Mucosa of rectum (tissue), 2 donors: ENCODE measurements at regions not wholly inside any gene's neighbourhood (a gene's known extent, or its start where the extent isn't known, plus 50 kb on each side); places are given as distances from the start of the nearest gene placed in this dataset.

Experiments
- H3K27ac ChIP-seq, 2 donors: one replicate each; pipeline ENCODE4 v1.7.0; 2013; ENCODE audit warnings: inconsistent platforms in 2 of 2, low read depth in 2 of 2, low read length in 2 of 2
- H3K27me3 ChIP-seq, 2 donors: one replicate each; pipeline ENCODE4 v1.7.0; 2013; ENCODE audit warnings: low read length in 2 of 2; ENCODE audit not compliant: control insufficient read depth in 2 of 2, insufficient read depth in 2 of 2
- H3K36me3 ChIP-seq, 2 donors: one replicate each; pipeline ENCODE4 v1.7.0; 2013; ENCODE audit warnings: low read length in 2 of 2; ENCODE audit not compliant: control insufficient read depth in 2 of 2, insufficient read depth in 2 of 2
- H3K4me1 ChIP-seq, 2 donors: one replicate each; pipeline ENCODE4 v1.7.0; 2013; ENCODE audit warnings: low read length in 2 of 2, mild to moderate bottlenecking in 1 of 2; ENCODE audit not compliant: control insufficient read depth in 2 of 2, insufficient read depth in 2 of 2
- H3K4me3 ChIP-seq, 2 donors: one replicate each; pipeline ENCODE4 v1.7.0; 2013; ENCODE audit warnings: low read length in 2 of 2
- H3K9ac ChIP-seq, 2 donors: one replicate each; pipeline ENCODE4 v1.7.0; 2013; ENCODE audit warnings: low read length in 2 of 2, low read depth in 1 of 2, mild to moderate bottlenecking in 1 of 2
- H3K9me3 ChIP-seq, 2 donors: one replicate each; pipeline ENCODE4 v1.7.0; 2013; ENCODE audit warnings: low read length in 2 of 2; ENCODE audit not compliant: control insufficient read depth in 2 of 2
- donor health status: healthy.
- donor health status: Normal muscosa, but diverticular disease.

DNA sequence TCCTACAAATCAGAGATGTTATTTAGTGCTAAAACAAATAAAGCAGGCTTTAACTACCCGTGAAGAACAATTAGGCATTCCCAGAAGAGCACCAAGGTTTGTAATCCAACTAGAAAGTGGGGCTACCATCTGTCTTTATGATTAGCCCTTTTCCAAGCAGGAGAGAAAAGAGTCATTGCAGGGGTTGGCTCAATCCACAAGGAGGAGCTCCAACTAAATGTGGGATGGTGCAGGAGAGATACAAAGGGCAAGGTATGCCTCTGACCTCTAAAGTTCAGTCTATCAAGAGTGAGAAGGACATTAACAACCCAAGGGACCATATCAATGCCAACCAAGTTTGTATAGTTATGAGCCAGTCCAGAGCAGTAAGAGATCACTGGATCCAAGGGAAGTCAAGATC lies 382.7 kb upstream of the DUSP10 start:
- Histone ChIP-seq H3K27ac (no peak overlapping the region), H3K4me1 (no peaks in the 10 kb centered on the region), H3K27me3 (no peaks in the 10 kb centered on the region), H3K4me3 (no peak overlapping the region), H3K9me3 (no peaks in the 10 kb centered on the region), H3K9ac (no peak overlapping the region), H3K36me3 (no peaks in the 10 kb centered on the region)

DNA sequence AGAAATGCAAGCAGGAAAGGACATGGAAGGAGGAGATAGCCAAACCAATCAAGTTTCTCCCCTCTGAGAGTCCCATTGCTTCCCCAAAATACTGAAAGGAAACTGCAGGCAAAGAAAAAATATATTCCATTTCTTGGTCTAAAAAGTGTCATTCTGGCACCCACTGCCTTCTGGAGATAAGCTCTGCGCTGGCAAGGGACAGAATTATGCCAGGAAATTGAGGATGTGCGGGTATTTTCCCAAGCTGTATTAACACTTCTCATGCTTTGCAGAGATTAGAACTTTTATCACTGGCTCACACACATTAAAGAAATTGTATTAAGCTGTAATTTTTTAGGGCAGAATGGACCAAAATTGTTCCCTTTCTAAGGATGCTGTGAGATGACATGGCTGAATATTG lies 381.2 kb upstream of the DUSP10 start:
- no peak overlapping the region for H3K9ac ChIP-seq
- H3K27me3 ChIP-seq, result no peaks in the 10 kb centered on the region
- no peaks in the 10 kb centered on the region for H3K9me3 ChIP-seq
- H3K4me1 ChIP-seq, result no peaks in the 10 kb centered on the region
- no peaks in the 10 kb centered on the region for H3K36me3 ChIP-seq
- no peak overlapping the region for H3K4me3 ChIP-seq
- no peak overlapping the region for H3K27ac ChIP-seq

DNA sequence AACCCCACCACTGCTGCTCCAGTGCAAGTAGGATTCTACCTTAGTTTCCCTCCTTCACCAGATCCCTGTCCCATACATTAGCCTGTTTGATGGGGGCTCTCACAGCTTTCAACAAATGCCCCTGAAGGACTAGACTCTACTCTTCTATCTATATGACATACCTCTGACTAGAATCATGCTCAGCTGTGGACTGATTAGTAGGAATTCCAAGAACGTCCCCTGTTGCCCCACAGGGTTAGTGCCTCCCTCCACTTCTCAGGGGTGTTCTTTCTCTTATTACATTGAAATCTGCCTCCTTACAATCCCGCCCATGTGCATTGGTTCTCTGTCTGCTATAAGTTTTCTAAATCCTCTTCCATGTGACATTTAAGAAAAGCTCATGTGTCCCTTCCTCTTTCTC lies 375.9 kb upstream of the DUSP10 start:
- Histone ChIP-seq H3K36me3 (no peaks in the 10 kb centered on the region), H3K9ac (no peak overlapping the region), H3K4me1 (no peaks in the 10 kb centered on the region), H3K27me3 (no peaks in the 10 kb centered on the region), H3K4me3 (no peak overlapping the region), H3K9me3 (no peaks in the 10 kb centered on the region), H3K27ac (no peak overlapping the region)

DNA sequence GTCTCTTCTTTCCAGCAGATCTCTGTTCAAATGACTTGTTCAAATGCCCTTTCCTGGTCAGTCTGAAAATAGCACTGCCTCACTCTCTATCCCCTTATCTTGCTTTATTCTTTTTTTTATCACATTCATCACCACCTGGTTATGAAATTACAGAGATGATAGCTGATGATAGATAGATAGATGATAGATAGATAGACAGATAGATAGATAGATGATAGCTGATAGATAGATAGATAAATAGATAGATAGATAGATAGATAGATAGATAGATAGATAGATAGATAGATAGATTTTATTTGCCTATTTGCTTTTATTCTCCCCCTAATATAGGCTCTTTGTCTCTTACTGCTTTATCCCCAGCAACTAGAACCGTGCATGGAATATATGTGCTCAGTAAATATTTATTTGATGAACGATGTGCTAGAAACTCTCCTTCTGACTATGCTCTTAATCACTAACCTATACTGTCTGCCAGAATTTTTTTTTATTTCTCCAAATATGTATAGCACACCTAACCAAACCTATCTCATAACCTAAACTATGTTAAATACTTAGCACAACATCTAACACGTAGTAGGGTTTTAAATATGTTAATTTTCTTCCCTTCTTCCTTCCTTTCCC lies 372.8 kb upstream of the DUSP10 start:
- H3K27me3 ChIP-seq, result no peaks in the 10 kb centered on the region
- no peaks in the 10 kb centered on the region for H3K4me1 ChIP-seq
- H3K9me3 ChIP-seq, result no peaks in the 10 kb centered on the region
- no peaks in the 10 kb centered on the region for H3K36me3 ChIP-seq
- H3K27ac ChIP-seq, result no peak overlapping the region
- no peak overlapping the region for H3K9ac ChIP-seq
- H3K4me3 ChIP-seq, result no peak overlapping the region

DNA sequence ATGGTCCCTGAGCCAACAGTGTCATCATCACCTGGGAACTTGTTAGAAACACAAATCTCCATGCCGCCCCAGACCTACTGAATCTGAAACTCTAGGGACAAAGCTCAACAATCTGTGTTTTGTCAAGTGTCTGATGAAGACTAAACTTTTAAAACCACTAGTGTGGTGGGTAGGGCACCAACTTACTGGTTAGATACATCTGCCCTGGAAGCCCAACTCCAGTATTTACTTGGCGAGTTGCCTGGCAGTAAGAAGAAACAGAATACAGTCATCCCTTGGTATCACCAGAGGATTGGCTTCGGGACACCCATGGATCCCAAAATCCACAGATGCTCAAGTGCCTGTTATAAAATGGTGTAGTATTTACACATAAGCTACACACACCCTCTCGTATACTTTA lies 367.9 kb upstream of the DUSP10 start:
- Histone ChIP-seq H3K27me3 (no peaks in the 10 kb centered on the region), H3K9me3 (no peaks in the 10 kb centered on the region), H3K9ac (no peak overlapping the region), H3K27ac (no peak overlapping the region), H3K4me3 (no peak overlapping the region), H3K4me1 (no peaks in the 10 kb centered on the region), H3K36me3 (no peaks in the 10 kb centered on the region)

DNA sequence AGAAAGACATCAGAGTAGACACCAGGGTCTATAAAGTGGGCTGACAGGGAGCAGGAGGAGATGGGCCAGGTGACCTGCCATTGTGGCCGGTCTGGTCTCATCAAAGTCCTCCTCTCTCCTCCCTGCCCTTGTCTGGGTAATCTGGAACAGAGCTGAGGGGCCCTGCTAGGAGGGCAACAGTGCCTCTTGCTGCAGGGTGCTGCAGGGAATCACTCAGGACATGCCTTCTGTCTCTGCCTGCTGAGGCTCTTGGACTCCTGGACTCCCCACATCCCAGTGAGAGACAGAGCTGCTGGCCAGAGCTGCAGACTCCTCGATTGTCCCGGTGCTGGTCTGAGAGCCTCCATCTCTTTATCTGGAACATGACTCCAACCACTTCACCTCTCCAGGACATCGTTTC lies 366.1 kb upstream of the DUSP10 start:
- Histone ChIP-seq H3K9me3 (no peaks in the 10 kb centered on the region), H3K27me3 (no peaks in the 10 kb centered on the region), H3K27ac (no peak overlapping the region), H3K4me1 (no peaks in the 10 kb centered on the region), H3K4me3 (no peak overlapping the region), H3K9ac (no peak overlapping the region), H3K36me3 (no peaks in the 10 kb centered on the region)

DNA sequence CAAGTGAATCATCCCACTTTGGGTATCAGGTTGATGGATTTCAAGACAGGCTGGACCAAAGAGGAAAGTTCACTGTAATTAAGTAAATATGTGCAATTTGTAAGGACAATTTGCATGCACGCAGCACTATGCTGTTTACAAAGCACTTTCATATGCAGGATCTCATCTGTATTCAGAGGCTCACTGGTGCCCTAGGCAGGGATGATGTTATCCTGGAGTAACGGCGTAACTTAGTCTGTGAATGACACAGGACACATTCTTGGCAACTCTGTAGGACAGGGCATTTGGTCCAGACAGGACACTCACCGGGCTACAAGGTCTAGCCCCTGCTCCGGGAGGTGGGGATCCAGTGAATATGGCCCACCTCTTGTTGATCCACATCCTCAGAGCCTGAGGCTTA lies 365.4 kb upstream of the DUSP10 start:
- H3K9ac ChIP-seq, result no peak overlapping the region
- H3K4me3 ChIP-seq, result no peak overlapping the region
- H3K27ac ChIP-seq, result no peak overlapping the region
- no peaks in the 10 kb centered on the region for H3K27me3 ChIP-seq
- no peaks in the 10 kb centered on the region for H3K4me1 ChIP-seq
- H3K9me3 ChIP-seq, result no peaks in the 10 kb centered on the region
- no peaks in the 10 kb centered on the region for H3K36me3 ChIP-seq

DNA sequence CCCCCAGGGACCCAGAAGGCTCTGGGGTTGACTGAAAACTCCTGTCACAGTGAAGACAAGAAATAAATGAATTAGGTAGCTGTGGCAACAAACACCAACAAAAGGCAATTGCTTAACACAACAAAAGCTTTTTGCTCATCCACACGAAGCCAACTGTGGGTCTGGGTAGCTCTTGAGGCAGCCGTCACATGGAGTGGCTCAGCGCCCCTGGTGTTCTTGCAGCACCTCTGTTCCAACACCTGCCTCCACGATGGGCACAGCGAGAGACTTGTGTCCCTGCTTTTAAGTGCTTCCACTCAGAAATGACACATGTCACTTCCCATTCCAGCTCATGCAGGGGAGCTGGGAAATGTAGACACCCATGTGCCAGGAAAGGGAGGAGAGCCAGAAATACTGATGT lies 364.5 kb upstream of the DUSP10 start:
- Histone ChIP-seq H3K27ac (no peak overlapping the region), H3K4me3 (no peak overlapping the region), H3K27me3 (no peaks in the 10 kb centered on the region), H3K9ac (no peak overlapping the region), H3K36me3 (no peaks in the 10 kb centered on the region), H3K4me1 (no peaks in the 10 kb centered on the region), H3K9me3 (no peaks in the 10 kb centered on the region)

DNA sequence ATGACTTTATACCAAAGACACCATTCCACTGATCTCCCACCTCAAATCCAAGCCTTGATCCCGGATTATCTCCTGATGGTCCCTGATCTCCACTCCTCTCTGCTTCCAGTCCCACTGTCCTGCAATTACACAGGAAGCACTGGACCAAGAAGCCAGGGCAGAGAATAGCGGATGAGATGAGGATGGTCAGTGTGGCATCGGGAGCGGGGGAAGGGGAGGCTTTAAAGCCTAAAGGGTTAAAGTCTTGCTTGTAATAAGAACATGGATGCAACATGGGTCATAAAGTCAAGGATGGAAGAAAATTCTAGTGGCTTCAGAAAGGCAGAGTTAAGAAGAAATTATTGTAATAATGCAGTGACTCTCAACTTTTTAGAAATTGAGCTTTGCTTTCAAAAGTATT lies 364.0 kb upstream of the DUSP10 start:
- Histone ChIP-seq H3K36me3 (no peaks in the 10 kb centered on the region), H3K9me3 (no peaks in the 10 kb centered on the region), H3K4me3 (no peak overlapping the region), H3K27ac (no peak overlapping the region), H3K9ac (no peak overlapping the region), H3K4me1 (no peaks in the 10 kb centered on the region), H3K27me3 (no peaks in the 10 kb centered on the region)

DNA sequence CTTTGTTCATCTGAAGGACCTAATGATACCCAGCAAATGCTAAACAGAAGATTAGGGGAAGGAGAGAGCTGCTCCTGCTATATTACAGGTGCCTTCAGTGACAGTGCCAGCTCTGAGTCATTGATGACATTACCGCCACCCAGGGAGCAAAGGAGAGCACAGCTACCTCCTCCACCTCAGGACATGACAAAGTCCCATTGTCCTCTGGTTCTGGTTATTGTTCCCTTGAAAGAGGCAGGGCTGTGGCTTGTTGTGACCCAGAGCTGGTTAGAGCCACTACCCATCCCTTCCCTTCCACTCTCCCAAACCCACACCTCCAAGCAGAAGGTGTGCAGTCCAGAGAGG lies 363.5 kb upstream of the DUSP10 start:
- Histone ChIP-seq H3K9ac (no peak overlapping the region), H3K4me1 (no peaks in the 10 kb centered on the region), H3K27me3 (no peaks in the 10 kb centered on the region), H3K4me3 (no peak overlapping the region), H3K36me3 (no peaks in the 10 kb centered on the region), H3K9me3 (no peaks in the 10 kb centered on the region), H3K27ac (no peak overlapping the region)
